AG10803 (cell line): ENCODE measurements at regions not wholly inside any gene's neighbourhood (a gene's known extent, or its start where the extent isn't known, plus 50 kb on each side); places are given as distances from the start of the nearest gene placed in this dataset.
"Not testable (repeated sequence)": the region's sequence is repeated elsewhere in the genome, so short reads cannot be mapped to it uniquely, and the experiment has no call there.

Source experiments
- DNase-seq: peaks from one replicate; pipeline ENCODE4 v3.0.0; 2010; ENCODE audit warnings: low read depth
- H3K4me3 ChIP-seq: 2 replicates; pipeline ENCODE4 v1.5.1; 2011; ENCODE audit warnings: mild to moderate bottlenecking, low read length, control low read depth
- CTCF ChIP-seq: conservative IDR thresholded peaks from 2 replicates; pipeline ENCODE4 v1.5.1; 2011; ENCODE audit warnings: mild to moderate bottlenecking, low read length, control low read depth, inconsistent platforms

- H3K4me3 ChIP-seq: no peak overlapping the region
- no peak for TF ChIP-seq CTCF
- DNase-seq: no peak
These were observed 648.8 kb downstream of the QKI start for GRCh38 chr6:164063346-164063745.

- no peak for TF ChIP-seq CTCF
- DNase-seq: no peak
- H3K4me3 ChIP-seq: no peak overlapping the region
These were observed 648.4 kb downstream of the QKI start for GRCh38 chr6:164062872-164063271.

- no peak for TF ChIP-seq CTCF
- H3K4me3 ChIP-seq: no peak overlapping the region
- no peak for DNase-seq
These were observed 643.4 kb downstream of the QKI start for GRCh38 chr6:164057876-164058275.

GRCh38 chr6:164051427-164051826 is 636.9 kb downstream of the QKI start:
- H3K4me3 ChIP-seq: no peak overlapping the region
- TF ChIP-seq CTCF: no peak
- DNase-seq: no peak

GRCh38 chr6:164049517-164049988 is 635.0 kb downstream of the QKI start:
- no peak overlapping the region for H3K4me3 ChIP-seq
- DNase-seq: no peak
- no peak for TF ChIP-seq CTCF

GRCh38 chr6:164048840-164049516 is 634.5 kb downstream of the QKI start:
- TF ChIP-seq CTCF: no peak
- no peak overlapping the region for H3K4me3 ChIP-seq
- DNase-seq: no peak

GRCh38 chr6:164045082-164045481 is 630.6 kb downstream of the QKI start:
- DNase-seq: no peak
- no peak for TF ChIP-seq CTCF
- no peak overlapping the region for H3K4me3 ChIP-seq

GRCh38 chr6:164043656-164044055 is 629.1 kb downstream of the QKI start:
- not testable (repeated sequence) for DNase-seq, H3K4me3 ChIP-seq
